NCI-H1930 (cell line): ENCODE measurements at regions not wholly inside any gene's neighbourhood (a gene's known extent, or its start where the extent isn't known, plus 50 kb on each side); places are given as distances from the start of the nearest gene placed in this dataset.
A peak's percentile ranks its signal among the peaks of the same experiment; 100 is the strongest.

Experiments
- DNase-seq, 2 experiments: peaks; one replicate each; lab custom pipeline; 2025; lab: John Stamatoyannopoulos, UW

DNA sequence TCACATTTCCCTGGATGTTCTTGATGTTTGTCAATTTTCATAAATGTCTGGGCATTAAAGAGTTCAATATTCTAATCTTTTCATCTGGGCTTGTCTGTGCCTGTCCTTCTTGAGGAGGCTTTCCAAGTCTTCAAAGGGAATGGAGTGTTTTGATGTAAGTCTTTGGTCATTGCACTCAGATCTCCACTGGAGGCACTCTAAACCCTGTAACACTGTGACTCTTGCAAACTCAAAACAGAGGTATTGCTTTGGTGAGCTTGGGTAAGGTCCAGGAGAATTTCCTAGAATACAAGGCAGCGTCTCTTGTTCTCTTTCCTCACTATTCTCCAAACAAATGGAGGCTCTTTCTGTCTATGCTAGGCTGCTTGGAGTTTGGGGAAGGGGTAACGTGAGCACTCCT, 1118.1 kb upstream of the PABPC4L start:
- no peak for DNase-seq

DNA sequence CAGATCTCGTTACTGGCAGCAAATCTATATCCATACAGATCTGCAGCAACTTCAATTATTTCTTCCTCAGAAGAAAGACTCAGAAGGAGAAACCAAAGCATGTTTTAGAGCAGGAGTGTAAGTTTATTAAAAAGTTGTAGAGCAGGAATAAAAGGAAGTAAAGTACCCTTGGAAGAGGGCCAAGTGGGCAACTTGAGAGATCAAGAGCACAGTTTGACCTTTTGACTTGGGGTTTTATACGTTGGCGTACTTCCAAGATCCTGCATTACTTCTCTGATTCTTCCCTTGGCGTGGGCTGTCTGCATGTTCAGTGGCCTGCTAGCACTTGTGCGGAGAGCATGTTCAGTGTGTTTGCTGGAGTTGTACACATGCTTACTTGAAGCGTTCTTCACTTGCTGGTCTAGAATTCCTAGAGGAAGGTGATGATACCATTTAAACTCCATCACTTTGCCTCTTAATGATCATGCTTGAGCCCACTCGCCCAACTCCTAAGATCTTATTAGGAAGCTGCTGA, 1114.7 kb upstream of the PABPC4L start:
- no peak for DNase-seq

DNA sequence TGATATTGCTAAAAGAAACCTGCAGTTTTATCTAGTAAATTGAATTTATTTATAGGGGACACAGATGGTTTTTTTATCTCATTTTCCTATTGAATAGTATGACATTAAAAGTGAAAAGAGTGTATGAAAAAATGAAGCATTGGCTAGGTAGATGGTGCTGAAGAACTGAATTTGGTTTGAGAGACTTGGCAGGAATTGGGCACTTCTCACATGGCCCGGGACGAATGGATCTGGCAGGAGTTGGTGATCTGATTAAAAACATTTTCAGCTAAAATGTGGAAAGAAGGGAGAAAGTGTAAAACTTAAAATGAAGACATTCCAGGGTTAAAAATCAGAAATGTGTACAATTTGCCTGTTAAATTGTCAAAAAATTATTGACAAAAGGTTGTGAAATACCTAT, 1088.5 kb upstream of the PABPC4L start:
- no peak for DNase-seq

DNA sequence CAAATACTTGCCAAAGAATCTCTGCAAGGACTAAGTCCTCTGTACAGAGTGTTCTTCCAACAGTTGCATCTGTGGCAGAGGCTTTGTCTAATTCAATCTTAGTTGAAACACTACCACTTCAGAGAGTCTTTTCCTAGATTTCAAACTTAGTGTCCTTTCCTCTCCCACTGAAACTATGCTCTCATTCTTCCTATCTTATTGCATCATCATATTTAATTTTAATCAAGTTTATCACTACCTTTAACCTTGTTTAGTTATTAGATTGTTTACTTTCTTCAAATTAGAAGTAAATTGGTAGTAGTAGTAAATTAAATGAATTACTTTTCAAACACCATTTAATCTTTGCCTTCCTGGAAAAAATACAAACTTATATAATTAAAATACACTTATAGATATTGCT, 1082.3 kb upstream of the PABPC4L start:
- DNase-seq = no peak

DNA sequence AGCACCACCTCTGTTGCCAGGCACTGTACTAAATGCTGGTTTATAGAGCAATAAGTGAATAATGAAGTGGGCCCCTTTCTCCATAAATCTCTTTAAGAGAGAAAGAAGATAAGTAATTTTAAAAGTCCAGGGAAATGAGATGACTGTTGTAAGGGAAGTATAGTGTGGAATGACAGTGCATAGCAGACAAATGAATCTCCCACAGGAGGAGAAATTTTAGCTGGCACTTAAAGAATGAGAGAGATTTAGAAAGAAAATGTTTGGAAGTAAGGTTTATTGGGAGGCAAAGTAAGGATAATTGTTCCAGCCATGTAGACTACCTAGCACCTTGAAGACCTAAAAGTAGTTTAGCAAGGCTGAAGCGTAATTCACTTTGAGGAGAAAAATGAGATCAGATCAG, 1081.1 kb upstream of the PABPC4L start:
- no peak for DNase-seq

DNA sequence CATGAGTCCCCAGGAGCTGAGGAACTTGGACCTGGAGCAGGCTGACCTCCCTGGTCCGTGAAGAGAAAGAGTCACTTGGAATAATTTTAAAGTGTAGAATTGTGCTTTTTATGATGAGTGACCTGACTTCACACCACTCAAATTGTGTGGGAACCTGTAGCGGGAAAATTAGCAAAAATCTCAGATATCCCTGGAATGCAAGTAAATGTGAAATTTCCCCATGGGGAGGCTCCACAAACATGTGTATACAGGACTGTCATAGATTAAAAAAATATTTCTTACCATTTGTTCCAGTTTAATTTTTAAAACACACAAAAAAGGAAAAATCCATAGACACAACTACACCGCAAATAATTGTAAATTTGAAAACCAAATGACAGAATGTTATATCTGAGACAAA, 1079.6 kb upstream of the PABPC4L start:
- DNase-seq = no peak

DNA sequence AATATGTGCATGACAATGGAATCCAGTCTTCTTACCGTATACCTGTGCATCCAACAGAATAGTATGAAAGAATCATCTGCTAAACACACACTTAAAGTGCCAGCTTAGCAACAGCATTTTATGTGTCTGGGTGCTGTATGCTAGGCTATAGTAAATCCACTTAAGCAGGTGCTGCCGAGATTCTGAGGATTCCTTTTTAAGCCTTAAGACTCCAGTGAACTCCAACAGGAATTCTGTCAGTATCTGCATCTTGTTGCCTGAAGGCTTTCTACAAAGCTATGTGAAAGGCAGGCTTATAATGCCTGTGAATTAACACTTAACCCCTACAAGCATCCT, 1076.4 kb upstream of the PABPC4L start:
- no peak for DNase-seq

DNA sequence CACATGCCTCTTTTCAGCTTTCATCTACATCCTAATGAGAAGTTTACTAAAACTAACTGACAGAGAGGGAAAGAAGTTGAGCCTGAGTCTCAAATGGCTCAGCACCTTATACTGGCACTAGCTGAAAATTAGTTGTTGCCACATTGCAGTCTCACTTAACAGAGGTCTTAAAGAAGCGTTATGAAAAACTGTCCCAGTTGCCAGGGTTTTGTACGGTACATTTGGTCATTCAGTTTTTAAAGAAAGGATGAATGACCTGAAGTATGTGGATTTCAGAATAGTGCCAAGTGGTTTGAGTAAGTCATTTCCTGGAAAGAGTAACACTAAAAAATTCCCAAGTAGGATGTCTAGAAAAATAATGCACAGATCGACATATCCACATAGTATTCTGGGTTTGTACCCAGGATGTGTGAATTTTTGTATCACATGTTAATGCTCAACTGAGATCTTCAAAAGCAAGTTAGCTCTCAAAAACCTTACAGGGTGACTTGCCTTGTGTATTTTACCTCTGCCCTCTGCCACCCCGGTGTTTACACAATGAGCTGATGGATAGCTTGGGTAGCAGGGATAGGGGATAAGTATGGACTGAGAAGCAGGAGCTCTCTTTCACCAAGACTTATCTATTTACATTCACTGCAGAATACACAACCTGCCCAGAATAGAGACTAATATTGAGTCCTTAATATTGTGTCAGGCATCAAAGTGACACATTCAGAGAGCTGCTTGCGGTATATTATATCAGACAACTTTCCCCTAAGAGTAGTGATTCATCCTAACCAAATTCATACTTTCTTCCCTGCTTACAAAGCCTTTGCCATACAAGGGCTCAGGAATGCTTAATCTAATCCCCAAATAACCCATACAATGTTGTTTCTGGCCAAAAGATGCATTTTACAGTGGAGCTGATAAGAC, 1075.7 kb upstream of the PABPC4L start:
- no peak for DNase-seq

DNA sequence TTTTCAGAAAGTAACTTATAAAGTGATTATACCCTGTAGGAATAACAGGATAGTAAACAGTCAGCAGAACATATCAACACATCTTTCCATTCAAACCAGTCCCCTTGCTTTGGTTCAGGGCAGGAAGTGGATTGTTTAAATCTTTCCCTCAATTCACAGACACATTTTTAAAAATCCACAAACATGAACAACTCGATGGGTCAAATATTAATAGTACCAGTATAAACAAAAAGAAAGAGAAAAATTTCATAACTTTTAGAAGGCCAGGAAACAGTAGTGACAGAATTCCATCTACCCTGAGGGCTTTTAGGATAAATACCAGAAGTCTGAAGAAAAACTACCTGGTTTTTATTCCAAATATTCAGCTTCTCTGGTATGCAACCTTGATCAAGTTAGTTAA, 1072.8 kb upstream of the PABPC4L start:
- DNase-seq = no peak

DNA sequence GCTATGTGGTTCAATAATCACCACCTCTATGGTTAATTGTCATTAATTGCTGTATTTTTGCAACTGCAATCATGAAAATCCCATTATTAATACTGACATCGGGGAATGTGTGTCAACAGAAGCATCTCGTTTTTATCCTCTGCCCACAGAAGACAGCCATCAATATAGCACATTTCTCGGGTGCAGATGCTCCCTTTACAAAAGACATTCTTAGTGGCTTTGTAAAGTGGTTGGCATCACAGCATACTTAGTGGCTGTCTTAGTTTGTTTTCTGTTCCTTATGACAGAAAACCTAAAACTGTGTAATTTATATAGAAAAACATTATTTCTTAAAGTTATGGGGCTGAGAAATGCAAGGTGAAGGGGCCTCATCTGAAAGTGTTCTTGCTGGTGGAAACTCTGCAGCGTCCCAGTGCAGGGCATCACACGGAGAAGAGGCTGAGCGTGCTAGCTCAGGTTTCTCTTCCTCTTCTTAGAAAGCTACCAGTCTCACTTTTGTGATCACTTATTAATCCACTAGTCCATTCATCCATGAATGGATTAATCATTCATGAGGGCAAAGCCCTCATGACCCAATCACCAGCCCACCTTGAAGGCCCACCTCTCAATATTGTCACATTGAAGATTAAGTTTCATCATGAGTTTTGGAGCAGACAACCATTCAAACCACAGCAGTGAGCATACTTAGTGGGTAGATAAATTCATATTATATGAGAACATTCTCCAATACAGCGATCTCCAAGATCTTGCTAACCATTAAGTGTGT, 1067.7 kb upstream of the PABPC4L start:
- no peak for DNase-seq

DNA sequence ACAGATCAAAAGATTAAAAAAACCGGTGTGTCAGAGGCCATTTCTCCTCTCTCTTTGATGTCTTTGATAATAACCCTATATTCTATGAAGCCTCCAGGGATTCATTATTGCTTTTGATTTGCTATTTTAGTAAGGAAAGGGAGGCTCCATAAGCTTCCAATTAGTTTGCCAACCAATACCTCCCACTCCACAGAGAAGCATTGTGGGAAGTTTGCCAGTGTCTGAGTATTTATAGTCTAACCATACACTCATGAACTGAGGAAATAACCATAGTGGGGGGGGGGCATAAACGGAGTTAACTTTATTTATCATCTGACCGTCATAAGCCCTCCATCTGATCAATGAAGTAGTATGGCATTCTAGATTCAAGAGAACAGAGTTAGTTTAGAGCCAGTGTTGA, 1066.8 kb upstream of the PABPC4L start:
- DNase-seq = no peak

DNA sequence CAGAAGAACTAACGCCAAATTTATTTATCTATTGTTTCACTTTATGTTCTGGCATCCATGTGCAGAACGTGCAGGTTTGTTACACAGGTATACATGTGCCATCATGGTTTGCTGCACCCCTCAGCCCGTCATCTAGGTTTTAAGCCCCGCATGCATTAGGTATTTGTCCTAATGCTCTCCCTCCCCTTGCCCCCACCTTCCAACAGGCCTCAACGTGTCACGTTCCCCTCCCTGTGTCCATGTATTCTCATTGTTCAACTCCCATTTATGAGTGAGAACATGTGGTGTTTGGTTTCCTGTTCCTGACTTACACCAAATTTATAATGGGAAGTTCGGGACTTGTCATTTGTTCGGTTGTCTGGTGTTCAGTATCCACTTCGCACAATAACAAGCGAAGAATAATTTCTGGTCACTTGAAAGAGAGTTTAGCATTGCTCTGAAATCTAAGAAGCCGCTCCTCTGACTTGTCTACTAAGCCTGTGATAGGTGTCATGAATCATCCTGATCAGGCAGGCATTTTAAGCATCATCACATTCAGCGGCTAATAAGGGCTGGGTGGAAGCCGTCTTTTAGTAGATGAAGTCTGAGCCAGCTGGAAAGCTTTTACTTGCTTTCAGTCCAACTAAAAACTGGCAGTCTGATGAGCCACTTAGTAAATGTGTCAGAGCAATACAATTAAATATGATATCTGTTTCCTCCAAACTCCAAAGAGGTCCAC, 1065.7 kb upstream of the PABPC4L start:
- DNase-seq = no peak

DNA sequence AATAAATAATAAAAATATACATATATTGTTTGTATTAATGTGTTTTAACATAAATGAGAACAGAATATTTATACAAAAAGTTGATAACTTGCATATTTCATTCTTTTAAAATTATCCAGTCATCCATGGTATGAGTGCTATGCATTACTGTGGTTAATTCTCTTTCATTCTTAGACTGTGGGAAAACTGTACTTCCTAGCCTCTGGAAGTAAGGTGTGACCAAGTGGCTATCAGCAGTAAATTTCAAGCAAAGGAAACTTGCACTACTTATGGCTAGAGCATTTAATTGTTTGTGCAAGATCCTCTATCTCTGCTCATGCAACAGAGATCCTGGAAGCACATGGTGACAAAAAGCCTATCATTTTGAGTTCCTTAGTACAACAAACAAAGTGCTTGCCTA, 1054.5 kb upstream of the PABPC4L start:
- no peak for DNase-seq

DNA sequence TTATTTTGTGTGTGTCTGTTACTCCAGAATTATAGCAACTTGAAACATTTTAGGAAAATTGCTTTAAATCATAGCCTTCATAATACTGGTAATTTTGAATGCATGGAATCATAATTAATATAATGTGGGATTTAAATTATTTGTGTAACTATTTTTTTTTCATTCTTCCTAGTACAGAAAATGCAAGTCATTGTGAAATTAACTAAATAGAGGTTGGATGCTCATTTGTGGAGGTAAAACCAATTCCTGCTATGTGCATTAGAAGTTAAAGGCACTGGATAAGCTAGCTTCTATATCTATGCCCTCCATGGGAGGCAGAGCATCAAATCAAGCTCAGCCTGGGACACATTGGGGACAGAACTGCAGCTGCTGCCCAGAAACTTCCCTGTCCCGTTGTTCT, 1048.5 kb upstream of the PABPC4L start:
- no peak for DNase-seq

DNA sequence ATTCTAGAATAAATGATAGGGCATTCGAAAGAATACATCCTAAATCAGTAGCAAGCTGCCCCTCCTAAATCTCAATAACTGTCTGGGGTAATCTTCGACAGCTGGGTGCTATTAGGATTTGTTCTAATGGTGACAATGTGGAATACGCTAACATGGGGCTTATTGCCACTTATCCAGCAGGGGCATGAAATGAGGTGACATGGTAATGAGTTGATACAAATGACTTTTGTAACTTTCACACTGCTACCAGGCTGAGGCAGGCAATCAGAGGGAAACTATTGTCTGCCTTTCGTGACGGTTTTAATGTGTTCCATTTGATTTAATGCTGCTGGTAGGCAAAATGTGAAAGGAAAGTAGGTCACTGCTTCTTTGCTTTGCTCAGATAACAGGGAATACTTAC, 1047.4 kb upstream of the PABPC4L start:
- DNase-seq = peak; percentile 14 to 22

DNA sequence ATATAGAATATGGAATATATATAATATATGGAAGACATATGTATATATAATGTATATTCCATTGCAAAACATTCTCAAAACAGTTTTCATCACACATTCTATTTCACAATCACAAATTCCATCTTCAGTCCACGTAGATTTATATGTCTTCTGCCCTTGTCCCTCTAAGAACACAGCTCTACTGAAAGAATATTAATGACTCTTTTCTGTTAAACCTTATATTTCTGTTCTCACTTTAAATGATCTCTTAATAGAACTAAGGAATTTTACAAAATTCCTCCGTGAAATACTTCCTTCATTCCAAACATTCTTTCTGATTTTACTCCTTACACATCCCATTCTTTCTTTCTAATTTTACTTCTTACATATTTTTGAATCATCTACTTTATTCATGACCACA, 1043.1 kb upstream of the PABPC4L start:
- no peak for DNase-seq

DNA sequence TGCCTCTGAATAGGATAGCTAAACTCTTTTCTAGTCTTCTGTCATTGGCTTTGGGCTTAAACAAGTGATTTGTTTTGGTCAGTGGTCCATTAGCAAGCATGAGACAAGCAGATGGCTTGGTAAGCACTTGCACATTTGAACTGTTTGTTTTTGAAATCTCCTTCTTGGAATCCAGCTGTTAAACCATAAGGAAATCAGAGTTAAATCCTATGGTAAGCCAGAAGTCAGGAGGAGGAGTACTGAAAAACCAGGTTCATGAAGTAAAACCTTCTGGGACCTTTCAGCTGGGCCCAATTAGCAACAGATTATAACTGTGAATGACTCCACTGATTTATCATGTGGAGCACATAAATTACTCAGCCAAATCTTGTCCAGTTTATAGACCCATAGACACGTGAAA, 1042.5 kb upstream of the PABPC4L start:
- no peak for DNase-seq

DNA sequence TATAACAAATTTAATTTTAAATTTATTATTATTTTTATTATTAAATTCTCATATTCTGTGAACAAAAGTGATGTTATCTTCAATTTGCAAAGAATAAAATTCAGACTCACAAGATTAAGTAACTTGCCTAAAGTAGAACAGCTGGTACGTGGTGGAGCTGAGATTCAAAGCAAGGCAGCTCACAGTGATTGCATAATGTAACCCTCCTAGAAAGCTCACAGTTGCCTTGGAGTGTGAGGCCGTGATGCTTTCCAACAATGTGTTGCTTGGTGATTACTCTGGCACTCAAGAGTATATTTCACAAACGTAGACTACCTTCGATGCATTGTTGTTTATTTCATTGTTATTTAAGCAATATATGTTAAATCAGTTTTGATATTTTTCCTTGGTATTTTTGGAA, 1039.2 kb upstream of the PABPC4L start:
- no peak for DNase-seq

DNA sequence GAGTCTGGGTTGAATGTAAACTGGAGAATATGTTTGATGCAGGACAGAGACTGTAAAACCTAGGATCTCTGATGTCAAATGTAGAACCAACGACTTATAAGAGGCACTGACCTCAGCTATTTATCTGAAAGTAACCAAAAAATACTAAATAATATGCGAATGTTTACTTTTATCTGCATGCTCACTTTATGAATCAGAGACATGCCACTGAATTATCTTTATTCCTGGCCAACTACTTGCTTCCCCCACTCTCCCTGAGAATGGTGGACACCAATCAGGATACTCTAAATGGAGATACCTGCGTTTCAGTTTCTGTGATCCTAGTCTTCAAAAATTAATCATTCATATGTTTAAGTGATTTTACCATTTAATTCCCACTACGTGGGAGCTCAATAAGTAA, 1038.4 kb upstream of the PABPC4L start:
- DNase-seq = no peak

DNA sequence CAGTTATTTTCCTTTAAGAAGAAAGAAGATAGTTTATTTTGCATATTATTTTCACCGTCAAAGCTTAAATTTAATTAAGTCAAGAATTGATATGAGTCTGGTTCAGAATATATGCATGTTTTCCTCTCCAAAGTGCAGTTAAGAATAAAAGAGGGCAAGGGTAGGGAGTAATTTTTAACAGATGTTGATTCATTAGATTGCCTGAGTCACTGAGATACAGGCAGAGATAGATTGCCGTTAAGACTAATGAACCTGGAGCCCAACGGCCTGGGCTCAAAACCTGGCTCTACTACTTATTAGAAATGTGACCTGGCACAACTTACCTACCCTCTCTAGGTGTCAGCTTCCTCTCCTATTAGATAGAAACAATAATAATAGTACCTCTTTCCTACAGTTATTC, 1037.4 kb upstream of the PABPC4L start:
- no peak for DNase-seq

DNA sequence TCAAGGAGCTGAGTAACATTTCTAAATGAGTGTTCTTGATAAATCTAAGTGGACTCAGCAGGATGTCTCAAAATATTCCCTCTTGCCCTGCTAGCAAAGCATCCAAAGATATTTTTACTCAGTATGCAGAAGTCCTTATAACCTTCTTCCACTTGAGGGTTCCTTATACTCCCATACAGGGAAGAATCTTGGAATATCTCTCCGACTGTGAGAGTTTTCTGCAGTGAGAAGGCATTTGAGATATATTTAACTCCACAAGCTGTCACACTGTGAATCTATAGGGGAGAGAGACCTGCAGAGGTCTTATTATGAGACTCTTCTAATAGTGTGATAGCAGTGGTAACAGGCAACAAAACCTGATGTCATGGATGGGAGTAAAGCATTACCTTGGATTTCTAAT, 1034.5 kb upstream of the PABPC4L start:
- no peak for DNase-seq

DNA sequence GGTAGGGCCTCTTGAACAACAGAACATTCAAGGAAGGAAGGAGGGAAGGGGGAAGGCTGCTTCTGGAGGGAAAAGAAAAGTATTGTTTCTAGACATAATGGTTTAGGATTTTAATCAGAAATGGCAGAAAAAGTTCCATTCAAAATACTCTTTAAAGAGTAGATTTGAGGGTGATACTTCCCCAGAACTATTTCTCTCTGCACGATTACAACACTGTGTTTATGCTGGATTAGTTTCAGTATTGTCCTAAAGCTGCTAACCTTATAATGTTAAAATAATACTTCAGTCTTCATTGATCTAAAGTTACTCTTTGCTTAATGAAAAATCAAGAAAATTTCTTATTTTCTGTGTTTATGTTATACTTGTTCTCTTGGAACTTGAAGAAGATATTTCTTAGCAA, 1026.3 kb upstream of the PABPC4L start:
- DNase-seq = no peak

DNA sequence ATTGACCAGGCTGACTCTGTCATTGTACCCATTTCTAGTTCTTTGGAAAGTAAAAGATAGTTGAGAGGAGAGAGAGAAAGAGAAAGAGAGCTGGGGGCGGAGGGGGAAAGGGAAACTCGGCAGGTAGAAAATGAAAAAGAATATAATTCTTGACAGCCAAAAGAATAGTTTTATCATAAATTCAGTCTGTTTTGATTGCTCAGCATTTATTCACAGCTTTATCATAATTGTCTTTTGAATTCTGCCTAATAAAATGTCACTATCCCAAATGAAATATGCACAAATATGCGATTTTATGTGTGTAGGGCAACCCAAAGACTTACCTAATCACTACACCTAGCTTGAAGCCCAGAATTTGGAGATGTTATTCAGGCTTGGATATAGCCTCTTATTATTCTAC, 1024.0 kb upstream of the PABPC4L start:
- DNase-seq = no peak
